ENCODE measurements at regions not wholly inside any gene's neighbourhood (a gene's known extent, or its start where the extent isn't known, plus 50 kb on each side); places are given as distances from the start of the nearest gene placed in this dataset.
A peak's percentile ranks its signal among the peaks of the same experiment; 100 is the strongest.

DNA sequence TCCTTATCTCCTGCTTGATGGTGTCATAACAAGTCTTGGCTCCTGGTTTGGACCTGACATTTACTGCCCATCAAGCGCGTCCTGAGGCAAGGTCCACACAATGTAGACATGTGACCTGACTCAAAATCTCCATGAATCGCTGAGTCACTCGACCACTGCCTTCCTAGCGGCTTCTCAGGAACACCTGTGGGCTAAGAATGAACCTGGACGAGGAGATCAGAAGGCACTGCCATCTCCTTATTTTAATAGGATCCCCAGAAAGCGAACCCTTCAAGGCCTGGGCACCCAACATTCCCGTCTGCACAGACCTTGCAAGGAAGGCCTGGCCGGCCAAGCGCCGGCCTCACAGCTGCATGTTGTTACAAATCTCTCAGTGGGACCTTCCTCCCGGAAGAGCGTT, 60.6 kb upstream of the IRX1 start:
- H3K36me3 Mint-ChIP-seq (ENCODE audit: low read depth) = no peaks in the 10 kb centered on the region
- no peak overlapping the region for H3K4me3 Mint-ChIP-seq
- TF ChIP-seq, protein P1, sequence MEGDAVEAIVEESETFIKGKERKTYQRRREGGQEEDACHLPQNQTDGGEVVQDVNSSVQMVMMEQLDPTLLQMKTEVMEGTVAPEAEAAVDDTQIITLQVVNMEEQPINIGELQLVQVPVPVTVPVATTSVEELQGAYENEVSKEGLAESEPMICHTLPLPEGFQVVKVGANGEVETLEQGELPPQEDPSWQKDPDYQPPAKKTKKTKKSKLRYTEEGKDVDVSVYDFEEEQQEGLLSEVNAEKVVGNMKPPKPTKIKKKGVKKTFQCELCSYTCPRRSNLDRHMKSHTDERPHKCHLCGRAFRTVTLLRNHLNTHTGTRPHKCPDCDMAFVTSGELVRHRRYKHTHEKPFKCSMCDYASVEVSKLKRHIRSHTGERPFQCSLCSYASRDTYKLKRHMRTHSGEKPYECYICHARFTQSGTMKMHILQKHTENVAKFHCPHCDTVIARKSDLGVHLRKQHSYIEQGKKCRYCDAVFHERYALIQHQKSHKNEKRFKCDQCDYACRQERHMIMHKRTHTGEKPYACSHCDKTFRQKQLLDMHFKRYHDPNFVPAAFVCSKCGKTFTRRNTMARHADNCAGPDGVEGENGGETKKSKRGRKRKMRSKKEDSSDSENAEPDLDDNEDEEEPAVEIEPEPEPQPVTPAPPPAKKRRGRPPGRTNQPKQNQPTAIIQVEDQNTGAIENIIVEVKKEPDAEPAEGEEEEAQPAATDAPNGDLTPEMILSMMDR (conservative IDR thresholded peaks at IDR 0.05) = no peak
- H3K4me1 Mint-ChIP-seq = peaks cover 4% of the 10 kb centered on the region
- H3K27ac Mint-ChIP-seq (ENCODE audit: unreplicated experiment) = no peak overlapping the region
- H3K9me3 Mint-ChIP-seq = peaks cover 10% of the 10 kb centered on the region
- no peaks in the 10 kb centered on the region for H3K27me3 Mint-ChIP-seq (ENCODE audit: low read depth)
- DNase-seq (ENCODE audit: low read depth, low spot score) = no peak

DNA sequence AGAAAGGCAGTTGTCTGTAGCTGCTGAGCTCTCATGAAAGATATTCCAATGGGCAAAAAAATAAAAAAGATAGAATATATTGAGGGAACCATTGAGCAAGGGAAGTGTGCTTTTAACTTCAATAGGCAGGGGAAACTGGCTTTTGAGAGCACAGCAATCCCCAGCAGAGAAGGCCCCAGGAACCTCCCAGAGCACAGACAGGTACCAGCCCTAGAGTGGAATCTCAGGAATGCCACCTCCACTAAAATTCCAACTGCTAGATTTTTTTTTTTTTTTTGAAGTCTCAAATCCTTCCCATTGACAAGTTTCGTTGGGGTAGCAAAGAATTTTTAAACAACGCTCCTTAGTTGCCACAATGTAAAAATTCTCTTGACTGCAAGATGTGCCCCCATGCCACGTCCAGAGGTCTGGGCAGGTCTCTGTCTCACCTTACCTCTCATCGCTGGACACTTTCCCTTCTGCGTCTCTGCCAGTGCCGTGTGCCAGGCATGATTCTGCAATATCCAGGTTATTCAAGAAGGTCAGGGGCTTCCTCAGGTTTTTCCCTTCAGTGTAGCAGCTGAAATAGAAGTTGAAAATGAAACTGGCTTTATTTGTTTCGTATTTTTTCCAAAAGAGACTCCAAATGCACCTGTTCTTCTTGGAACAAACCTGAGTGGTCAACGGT, 64.2 kb upstream of the IRX1 start:
- DNase-seq (ENCODE audit: low read depth, low spot score) = no peak
- TF ChIP-seq, protein P1 (conservative IDR thresholded peaks at IDR 0.05) = no peak
- no peak overlapping the region for H3K27ac Mint-ChIP-seq (ENCODE audit: unreplicated experiment)
- H3K9me3 Mint-ChIP-seq = peaks cover 4% of the 10 kb centered on the region
- no peaks in the 10 kb centered on the region for H3K36me3 Mint-ChIP-seq (ENCODE audit: low read depth)
- peaks cover 2% of the 10 kb centered on the region for H3K27me3 Mint-ChIP-seq (ENCODE audit: low read depth)
- peaks cover 12% of the 10 kb centered on the region for H3K4me1 Mint-ChIP-seq
- H3K4me3 Mint-ChIP-seq = no peak overlapping the region

DNA sequence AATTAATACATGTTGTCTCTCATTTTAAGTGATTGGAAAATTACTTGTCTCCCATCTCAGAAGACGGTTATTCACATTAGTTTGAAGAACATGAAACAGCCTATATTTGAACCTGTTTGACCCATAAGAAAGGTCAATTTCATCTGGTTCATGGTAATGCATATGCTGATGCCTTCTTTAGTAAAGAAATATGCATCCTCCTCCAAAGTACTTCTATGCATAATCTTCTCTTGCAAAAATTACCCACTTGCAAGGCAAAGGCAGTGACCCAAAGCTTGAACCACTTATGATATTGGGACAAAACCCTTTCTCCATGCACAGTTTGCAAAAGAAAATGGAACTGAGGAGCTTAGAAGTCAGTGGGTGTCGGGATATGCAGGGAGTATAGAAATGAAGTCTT, 65.4 kb upstream of the IRX1 start:
- H3K27ac Mint-ChIP-seq (ENCODE audit: unreplicated experiment) = no peak overlapping the region

DNA sequence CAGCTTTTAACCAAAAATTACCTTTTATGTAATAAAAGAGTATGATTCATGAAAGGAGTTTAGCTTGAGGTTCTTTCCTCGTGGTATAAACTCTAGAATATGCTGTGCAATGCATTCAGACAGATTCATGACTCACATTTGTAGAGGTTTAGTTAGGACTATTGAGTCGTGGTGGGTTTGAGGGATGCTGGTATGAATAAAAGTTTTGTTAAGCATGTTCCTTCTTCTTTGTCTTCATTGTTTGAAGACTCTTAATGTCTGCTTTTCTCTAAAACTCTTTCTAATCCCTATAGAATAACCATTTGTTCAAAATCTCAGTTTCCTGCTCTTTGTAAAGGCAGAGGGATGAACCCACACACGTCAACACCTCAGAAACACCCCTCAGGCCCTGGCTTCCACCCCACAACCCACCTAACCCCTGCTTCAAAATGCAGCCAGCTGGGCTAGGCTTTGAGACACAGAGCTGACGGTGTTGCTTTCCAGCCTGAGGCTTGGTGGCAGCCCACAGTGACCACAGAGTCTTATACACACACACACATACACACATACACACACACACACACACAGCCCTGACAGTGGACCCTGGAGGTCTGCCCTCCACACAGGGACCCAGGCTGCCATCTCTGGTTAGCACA, 69.0 kb upstream of the IRX1 start:
- no peak overlapping the region for H3K4me3 Mint-ChIP-seq
- no peak for DNase-seq (ENCODE audit: low read depth, low spot score)
- peak overlapping the region; percentile 51 for H3K27ac Mint-ChIP-seq (ENCODE audit: unreplicated experiment)
- TF ChIP-seq, protein P1 (conservative IDR thresholded peaks at IDR 0.05) = no peak
- peaks cover 12% of the 10 kb centered on the region for H3K9me3 Mint-ChIP-seq
- H3K4me1 Mint-ChIP-seq = peaks cover 20% of the 10 kb centered on the region
- H3K27me3 Mint-ChIP-seq (ENCODE audit: low read depth) = peaks cover 2% of the 10 kb centered on the region
- peaks cover 3% of the 10 kb centered on the region for H3K36me3 Mint-ChIP-seq (ENCODE audit: low read depth)

More for the DNA sequence above, 65.4 kb upstream of the IRX1 start:
- TF ChIP-seq, protein P1 (conservative IDR thresholded peaks at IDR 0.05) = no peak
- Mint-ChIP-seq H3K4me3 (no peak overlapping the region), H3K9me3 (peaks cover 6% of the 10 kb centered on the region), H3K36me3 (ENCODE audit: low read depth) (no peaks in the 10 kb centered on the region), H3K27me3 (ENCODE audit: low read depth) (peaks cover 2% of the 10 kb centered on the region), H3K4me1 (peaks cover 20% of the 10 kb centered on the region)
- no peak for DNase-seq (ENCODE audit: low read depth, low spot score)

DNA sequence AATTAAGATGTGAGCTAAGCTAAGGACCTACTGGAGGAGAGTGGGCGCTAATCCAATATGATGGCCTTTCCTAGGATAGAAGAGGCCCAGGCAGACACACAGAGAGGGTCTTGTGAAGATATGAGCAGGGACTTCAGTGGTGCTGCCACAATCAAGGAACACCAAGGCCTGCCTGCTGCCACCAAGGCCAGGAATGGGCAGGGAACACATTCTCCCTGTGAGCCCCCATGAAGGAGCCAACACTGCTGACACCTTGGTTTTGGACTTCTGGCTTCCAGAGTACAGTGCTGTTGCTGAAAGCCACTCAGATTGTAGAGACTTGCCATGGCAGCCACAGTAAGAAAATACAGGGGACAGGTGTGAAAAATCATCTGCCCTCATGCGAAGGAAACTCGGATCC, 73.1 kb upstream of the IRX1 start:
- TF ChIP-seq, protein P1 (conservative IDR thresholded peaks at IDR 0.05) = no peak
- H3K27me3 Mint-ChIP-seq (ENCODE audit: low read depth) = no peaks in the 10 kb centered on the region
- no peak overlapping the region for H3K27ac Mint-ChIP-seq (ENCODE audit: unreplicated experiment)
- H3K4me1 Mint-ChIP-seq = peaks cover 31% of the 10 kb centered on the region
- H3K4me3 Mint-ChIP-seq = no peak overlapping the region
- H3K36me3 Mint-ChIP-seq (ENCODE audit: low read depth) = peaks cover 3% of the 10 kb centered on the region
- DNase-seq (ENCODE audit: low read depth, low spot score) = no peak
- peaks cover 12% of the 10 kb centered on the region for H3K9me3 Mint-ChIP-seq
